ENCODE measurements at regions not wholly inside any gene's neighbourhood (a gene's known extent, or its start where the extent isn't known, plus 50 kb on each side); places are given as distances from the start of the nearest gene placed in this dataset.

DNA sequence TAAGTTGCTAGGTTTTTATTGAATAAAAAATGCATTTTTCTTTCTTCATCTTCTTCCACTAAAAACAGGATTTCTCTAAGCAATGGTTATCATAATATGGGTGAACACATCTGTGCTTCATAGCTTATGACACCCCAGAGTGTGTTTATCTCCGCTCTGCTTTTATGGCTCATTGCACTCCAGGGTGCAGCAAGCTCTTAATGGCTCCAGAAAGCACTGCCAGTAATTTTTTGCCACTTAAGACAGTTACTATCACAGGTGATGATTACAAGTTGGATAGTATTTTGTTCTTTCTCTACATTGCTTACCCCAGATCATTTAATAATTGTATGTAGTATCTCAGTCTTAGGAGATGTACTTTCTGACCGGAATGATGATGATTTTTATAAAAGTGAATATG, 239.3 kb upstream of the CDH20 start:
- DNase-seq: peak; percentile 29

DNA sequence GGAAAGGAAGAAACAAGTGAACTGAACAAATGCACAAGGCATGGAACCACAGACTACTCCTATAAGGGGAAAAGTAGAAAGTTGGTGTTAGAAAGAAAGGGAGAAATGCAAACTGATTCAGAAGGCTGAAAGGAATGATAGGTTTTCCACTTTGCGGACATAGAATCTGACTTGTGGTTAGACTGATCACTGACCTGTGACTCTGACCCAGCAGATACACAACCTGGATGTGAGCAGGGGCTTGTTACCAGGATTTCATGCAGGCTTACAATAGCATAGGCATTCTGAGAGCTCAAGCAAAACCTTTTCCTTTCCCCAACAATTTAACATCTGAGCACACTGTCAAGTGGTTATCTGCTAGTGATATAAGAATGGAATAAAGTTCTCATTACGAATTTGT, 237.0 kb upstream of the CDH20 start:
- DNase-seq: no peak

DNA sequence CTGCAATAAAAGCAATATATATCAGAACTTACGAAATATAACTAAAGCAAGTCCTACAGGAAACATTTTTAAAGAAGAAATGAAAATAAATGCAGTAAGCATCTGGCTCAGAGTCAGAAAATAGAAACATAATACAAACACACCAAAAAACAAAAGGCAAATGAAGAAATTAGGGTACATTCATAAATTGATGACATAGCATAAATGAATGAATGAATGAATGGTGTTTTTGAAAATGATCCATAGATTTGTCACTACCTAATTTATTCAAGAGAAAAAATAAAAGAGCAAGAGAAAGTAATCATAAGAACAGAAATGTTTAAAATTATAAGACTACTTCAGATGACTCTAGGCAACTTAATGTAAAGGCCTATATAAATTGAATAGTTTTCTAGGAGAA, 226.1 kb upstream of the CDH20 start:
- DNase-seq: no peak

DNA sequence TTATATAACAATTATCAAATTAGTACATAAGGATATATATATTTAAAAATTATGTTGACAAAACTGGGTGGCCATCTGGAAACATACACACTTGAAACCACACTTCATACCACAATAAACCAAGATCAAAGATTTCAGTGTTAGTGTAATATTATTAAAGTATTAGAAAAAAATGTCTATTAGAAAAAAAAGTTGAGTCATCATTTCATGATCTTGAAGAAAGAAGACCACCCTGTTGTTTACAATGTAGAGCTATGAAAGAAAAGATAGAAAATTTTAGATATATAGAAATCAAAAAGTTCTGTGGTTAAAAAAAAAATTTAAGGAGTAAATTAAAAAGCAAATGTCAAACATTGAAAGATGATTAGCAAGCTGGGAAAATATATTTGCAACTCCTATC, 224.5 kb upstream of the CDH20 start:
- no peak for DNase-seq

DNA sequence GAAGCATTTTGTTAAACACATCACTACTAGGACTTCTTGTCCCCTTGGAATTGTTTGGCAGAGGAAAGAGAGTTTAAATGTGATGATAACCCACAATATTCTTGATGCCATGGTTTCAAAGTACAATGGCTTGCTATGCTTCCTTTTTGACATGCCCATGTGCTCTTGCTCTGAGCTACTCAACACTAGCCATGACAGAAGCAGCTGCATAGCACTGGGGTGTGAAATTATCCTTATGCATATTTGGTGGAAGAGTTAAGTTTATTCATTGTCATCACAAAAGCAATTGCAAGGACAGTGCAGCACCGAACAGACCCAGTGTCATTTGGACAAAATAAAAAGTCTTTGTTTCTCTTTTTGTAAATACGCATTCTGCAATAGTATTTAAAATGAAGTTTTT, 209.9 kb upstream of the CDH20 start:
- no peak for DNase-seq

DNA sequence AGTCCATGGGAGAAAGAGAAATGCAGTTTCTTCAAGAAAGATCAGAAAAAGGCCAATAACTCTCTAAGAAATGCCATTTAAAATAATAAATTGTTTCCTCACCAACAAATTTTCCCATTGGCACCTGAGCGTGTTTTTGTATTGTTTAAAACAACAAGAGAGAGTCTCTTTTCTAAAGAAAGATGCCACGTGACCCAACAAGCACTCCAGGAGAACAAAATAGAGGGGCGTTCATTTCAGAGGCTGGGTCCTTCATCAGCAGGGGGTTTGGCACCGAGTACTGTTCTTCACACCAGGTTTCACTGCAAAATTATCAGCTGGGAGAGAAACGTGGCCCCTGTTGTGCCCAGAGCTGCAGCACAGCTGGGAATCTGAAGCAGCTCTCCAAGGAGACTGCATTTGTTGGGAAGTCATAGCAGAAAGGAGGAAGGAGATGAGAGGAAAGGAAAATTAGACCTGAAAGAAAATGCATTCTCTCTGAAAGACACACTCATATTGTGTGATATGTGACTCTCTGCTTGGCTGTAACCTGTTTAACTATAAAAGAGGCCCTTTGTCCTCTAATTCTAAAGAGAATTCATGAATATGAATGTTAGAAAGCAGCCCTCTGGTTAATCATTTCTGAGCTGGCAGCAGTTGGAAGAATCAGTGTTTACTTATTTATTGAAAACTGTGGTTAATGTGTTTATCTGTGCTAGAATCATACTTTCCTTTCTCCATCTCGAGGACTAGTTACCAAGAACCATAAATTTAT, 205.3 kb upstream of the CDH20 start:
- no peak for DNase-seq

DNA sequence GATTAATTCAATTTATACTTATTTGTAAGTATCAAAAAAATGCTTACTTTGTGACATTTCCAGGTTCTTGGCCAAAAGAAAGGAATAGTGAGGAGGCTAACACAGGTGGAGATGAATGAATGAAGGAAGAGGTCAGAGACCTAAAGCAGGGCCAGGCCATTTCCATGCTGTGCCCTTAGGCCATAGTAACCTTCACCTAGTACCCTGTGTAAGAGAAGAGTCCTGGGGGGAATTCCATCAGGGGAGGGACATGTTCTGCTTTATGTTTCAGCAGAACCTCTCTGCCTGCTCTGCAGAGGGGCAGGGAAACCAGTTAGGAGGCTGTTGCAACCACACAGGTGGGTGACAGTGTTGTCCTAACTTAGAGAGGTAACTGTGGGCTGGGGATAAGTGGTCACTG, 204.2 kb upstream of the CDH20 start:
- no peak for DNase-seq

DNA sequence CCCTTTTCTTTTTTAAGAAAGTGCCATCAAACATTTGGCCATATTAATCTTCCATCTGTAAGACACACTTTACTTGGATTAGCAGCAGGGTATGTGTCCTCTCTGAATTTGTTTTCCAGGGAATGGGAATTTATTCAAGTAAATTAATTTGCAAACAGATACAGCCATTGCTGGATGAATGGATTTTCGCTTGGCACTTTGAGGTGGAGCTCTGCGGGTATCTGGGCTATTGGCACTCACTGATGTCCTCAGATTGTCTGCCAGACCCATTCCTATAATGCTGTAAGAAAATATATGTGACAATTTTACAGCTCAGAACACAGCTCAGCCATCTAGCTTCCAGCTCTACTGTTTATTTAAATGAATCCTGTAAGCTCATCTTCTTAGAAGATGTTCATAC, 201.2 kb upstream of the CDH20 start:
- DNase-seq: no peak

DNA sequence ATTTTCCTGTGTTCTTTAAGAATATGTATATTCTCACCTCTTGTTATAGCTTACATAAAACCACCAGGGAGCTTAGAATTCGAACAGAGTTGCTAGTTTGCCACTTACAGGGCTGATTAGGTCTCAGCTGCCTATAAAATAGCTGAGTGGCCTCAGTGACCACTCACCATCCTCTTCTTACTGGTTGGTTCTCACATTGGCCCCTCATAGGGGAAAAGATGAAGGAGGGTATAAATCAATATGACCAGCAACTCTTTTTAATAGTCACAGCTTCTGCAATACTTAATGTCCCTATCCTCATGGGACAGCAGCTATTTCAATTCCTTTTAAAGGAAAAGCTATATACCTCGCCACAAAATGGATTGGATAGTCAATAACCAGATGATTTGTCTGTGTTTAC, 199.4 kb upstream of the CDH20 start:
- no peak for DNase-seq

DNA sequence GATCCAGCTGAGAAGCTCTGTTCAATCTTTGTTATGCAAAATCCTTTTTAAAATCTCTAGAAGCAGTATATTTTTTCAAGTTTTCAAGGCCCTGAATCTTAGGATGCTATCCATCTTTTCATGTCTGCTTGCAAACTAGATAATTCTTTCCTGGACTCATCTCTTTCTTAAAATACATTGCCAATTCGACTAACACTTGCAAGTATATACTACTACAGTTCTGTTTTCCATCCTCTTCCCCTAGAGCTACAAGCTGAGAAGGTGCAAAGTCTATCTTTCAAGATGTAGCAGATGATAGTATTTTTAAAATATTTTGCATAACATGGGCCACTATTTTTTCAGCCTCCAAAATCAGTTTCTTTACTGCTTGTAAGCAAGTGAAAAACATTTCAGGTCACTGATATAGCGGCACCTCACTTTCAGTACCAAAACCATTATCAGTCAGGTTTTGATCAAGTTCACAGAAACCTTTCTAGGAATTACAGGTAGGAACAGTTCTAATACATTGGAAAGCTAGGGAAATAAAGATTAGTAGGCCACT, 196.4 kb upstream of the CDH20 start:
- no peak for DNase-seq

DNA sequence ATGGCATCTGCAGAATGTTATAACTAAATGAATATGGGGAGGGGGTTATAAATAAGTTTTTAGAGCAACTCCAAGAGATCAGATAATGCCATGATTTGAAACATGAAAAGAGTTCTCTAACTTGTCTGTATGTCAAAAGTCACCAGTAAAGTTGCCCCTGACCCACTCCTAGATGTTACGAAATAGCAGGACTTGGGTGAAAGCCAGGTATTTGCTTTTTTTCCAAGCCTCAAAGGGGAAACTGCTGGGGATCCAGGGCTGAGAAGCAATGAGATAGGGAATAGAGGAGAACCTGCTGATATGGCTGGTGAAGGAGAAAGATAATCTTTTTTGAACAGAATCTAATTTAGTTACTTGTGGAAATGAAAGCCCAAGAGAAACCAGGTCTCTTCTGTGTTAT, 191.5 kb upstream of the CDH20 start:
- no peak for DNase-seq

DNA sequence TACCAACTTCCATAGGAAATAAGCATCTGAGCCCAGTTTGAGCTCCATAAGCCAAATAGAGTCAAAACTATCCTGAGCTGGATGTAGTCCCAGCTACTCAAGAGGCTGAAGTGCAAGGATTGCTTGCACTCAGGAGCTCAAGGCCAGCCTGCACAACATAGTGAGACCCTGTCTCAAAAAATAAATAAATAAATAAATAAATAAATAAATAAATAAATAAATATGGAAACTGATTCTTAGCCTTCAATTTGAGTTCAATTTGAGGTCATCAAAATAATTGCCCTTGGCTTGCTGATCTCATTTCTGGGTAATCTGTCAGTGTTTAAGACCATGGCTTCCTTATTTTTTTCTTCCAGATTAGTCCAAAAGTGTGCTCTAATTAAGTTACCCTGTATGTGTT, 184.9 kb upstream of the CDH20 start:
- DNase-seq: no peak

DNA sequence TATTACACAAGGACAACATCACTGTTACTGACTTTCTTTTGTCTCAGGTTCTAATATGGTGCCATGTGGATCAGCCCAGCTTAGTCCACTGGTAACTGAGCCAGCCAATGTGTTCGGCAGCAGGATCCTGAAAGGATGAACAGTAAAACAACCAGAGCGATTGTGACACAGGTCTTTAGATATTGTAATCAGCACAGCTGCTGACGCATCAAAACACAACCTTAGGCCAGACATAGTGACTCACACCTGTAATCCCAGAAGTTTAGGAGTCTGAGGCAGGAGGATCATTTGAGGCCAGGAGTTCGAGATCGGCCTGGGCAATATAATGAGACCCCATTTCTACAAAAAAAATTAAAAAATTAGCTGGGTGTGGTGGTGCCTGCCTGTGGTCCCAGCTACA, 183.4 kb upstream of the CDH20 start:
- DNase-seq: no peak

DNA sequence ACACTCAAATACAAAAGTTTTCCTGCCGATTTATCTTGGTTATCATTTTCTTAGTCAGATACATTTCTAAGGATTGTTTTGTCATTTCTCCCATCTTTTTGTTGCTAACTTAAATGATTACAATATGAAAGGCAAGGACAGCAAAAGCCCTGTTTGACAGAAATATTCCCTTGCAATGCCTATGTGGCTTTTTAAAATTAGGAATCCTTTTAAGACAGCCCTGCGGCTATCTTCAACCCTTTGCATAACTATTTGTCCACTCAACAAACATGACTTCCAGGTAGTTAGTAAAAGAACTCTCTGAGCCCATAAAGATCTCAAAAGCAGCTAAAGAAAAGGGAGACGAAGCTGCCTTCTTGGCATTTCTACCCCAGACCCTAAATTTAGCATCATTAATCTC, 179.7 kb upstream of the CDH20 start:
- DNase-seq: no peak

DNA sequence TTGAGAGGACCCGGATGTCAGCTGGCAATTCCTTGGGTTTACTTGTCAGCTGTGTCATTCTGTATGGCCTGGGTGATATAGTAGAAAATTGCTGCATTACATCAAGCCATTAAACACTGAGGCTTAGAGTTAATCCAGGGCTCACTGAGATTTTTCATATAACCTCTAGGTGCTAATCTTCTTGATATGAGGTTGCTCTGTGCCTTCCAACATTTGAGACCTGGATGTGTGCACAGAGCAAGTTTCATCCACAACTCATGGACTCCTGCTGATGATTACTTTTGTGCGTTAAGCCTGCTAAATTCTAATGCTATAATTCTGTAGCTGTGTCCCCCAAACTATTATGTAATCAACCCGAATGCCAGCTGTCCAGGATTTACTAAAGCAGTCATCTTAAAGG, 178.4 kb upstream of the CDH20 start:
- no peak for DNase-seq

DNA sequence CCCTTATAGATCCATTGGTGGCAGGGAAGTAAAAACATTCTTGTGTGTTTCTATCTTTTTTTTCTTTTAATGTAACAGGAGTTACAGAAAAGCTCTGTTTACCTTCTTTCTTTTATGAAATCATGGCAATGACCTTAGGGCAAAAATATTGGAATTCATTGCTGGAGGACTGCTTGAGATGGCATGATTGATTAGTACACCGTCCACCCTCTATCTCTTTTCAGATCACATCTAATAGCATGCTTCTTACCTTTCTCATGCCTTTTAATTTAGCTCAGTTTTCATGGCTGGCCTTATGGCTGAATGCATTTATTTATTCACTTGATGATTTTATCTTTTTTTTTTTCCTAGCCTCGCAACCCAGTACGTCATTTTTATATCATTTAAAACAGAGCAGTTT, 177.6 kb upstream of the CDH20 start:
- DNase-seq: no peak

DNA sequence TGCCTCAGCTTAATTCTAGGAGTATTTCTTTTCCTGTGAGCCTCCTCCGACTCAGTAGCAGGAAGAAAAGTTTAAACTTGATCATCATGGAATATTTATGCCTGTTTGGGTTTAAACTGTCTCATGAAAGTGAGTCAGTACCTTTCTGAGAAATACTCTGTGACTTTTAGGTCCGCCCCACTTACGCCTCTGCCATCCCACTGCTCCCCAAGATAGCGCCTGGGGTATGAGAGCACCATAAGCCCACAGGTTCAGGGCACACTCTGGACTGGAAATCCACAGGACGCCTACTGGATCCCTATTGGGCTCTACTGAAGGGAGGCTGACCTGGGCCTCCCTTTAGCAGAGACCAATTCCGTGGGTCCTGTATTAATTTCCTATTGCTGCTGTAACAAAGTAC, 175.8 kb upstream of the CDH20 start:
- no peak for DNase-seq

DNA sequence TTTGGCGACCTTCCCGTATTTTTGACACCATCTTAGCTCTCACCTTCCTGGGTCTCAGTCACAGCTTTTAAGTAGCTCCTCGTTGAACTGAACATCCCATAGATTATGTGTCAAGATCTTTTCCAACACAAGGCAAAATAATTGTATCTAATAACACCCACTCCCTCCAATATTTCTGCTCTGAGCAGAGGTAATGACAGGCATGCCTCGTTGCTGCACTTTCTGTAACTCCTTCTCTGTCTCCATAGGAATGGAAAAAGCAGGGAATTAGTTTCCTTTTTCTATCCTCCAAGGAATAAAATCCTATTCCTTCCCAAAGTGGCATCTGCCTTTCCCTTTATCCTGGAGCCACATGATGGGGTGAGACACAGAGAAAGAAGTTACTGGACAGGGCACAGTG, 174.0 kb upstream of the CDH20 start:
- DNase-seq: no peak

DNA sequence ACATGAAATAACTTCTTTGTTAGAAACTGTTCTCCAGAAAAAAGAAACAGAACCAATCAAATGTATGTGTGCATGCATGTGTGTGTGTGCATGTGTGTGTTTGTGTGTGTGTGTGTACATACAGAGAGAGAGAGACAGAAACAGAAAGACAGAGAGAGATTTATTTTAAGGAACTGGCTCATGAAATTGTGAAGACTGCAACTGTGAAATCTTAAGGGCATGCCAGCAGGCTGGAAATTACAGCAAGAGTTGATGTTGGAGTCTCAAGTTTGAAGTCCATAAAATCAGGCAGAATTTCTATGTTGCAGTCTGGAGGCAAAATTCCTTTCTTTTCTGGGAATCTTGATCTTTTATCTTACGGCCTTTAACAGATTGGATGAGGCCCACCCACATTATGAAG, 168.9 kb upstream of the CDH20 start:
- no peak for DNase-seq

DNA sequence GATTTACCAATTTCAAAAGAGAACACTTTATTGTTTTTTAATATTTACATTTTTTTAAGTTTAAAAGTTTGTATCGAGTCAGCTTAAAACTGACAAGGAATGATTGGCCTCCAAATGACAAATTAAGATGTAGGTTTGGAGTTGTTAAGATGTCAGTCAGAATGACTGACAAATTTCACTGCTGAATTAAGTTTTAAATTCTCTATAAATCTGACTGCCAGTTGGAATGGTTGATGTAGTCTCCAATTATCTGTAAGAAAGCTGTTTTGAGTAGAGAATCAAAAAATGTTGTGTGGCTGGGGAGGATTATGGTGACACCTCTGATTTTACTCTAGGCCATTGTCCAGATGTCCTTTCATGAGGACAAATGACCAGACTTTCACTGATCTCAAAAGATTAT, 165.3 kb upstream of the CDH20 start:
- DNase-seq: no peak

DNA sequence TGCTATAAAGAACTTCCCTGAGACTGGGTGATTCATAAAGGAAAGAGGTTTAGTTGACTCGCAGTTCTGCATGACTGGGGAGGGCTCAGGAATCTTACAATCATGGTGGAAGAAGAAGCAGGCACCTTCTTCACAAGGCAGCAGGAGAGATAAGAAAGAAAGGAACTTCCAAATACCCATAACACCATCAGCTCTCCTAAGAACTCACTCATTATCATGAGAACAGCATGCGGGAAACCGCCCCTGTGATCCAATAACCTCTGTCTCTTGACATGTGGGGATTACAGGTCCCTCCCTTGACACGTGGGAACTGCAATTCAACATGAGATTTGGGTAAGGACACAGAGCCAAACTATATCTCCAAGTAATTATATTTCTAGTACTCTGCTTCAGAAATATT, 163.8 kb upstream of the CDH20 start:
- DNase-seq: no peak

DNA sequence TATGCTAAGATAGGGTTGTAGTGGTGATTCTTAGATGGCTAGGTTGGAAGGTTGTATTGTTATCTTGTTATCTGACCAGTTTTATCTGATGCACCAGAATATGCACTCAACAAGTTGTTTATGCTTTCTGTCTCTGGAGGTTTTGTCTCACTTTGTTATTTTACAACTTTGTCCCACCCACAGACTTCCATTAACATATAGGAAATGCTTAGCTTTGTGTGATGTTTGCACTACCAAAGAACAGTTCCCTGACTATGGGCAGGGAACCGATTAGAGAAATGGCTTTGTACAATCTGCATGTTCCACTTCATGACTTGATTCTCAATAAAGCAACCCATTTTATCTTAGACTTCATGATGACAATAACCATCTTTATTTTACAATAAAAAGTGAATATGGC, 160.6 kb upstream of the CDH20 start:
- no peak for DNase-seq

DNA sequence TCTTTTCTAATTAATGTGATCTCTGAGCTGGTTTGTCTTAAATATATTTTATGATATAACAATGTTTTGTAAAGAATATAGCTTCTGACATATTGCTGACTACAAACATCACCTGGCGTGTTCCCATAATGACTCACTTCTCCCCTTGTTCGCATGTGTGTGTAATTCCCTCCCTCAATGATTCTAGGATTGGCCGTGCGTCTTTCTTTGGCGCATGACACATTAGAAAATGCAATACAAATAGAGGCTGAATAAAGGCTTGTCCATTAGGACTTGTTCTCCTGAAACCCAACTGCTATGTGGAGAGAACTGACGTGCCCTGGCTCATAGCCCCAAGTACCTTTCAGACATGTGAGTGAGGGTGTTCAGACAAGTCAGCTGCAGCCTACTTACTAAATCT, 159.7 kb upstream of the CDH20 start:
- no peak for DNase-seq

DNA sequence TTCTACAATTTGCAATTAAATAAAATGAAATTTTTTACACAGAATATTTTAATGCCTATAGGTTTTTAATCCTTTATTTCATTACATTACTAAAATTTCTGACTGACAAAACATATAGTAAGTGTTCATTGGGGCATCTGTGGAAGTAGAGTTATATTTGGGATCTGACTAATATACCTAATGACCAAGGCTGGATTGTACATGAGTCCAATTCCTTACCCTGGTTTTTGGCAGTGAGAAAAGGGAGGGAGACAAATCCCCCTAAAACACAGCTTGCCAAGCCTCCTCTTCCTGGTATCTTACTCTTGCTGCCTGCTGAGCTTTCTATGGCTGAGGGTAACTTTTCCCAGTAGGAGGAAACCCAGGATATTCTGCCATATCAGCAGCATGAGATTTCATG, 149.4 kb upstream of the CDH20 start:
- no peak for DNase-seq

DNA sequence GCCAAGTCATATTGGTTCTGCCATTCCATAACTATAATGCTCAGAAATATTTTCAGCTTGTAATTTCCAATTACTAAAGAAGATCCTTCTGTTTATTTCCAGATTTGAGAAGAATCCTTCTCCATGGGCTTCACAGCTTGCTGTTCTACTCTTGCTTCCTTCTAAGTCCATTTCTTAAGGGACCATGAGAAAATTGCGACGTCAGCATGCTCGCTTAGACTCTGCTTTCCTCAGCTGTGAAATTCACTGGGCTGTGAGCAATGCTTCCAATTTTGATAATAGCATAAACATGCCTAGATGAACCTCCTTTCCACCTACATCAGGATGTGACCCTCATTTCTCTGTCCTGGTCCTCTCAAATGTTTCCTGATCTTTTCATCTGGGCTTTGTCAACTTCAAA, 145.3 kb upstream of the CDH20 start:
- no peak for DNase-seq

DNA sequence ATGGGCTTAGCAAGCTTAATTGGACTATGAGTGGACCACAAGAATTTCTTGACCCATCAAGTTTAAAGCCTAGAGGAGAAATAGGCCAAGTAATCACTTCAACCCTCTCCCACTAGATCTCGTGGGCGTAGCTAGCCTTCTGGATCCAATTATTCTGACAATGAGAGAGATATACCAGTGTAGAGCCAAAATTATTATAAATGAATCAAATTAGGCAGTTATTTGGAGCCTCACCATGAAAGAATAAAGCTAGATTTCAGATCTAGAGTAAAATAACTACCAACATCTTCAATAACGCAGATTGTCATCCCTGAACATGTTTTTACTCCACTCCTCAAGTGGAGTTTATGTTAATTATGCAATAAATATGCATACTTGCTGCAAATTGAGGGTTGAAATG, 143.9 kb upstream of the CDH20 start:
- no peak for DNase-seq

Data from NCI-H187 treated with DMSO at 0.1 percent for 48 hours (cell line).